ENCODE measurements at regions not wholly inside any gene's neighbourhood (a gene's known extent, or its start where the extent isn't known, plus 50 kb on each side); places are given as distances from the start of the nearest gene placed in this dataset.

DNA sequence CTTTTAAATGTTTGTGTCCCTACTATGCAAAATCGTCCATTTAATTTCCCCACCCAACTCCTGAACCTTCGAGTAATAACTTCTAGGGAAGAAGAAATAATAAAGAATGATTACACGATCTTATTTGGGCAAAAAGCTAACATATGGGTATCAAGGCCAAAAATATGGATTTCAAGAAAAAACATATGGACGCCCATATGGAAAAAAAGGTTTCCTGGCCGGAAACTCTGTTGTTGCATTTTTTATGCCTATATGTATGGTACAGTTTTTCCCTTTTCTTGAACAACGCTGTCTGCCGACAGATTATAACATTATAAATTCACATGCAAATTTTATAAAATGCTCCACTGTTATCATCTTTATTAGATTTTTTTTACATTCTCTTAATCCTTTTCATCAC is 167.6 kb upstream of the ESRRG start:
- H3K27me3 ChIP-seq (ENCODE audit: control insufficient read depth, insufficient read depth, low read length) = no peaks in the 10 kb centered on the region
- no peak for DNase-seq (ENCODE audit: low read depth in 2 of 2)
- H3K79me2 ChIP-seq (ENCODE audit: control insufficient read depth, insufficient read depth, low read length) = no peaks in the 10 kb centered on the region
- no peak overlapping the region for H3K4me2 ChIP-seq (ENCODE audit: extremely low read depth, insufficient read depth, low read length)
- no peaks in the 10 kb centered on the region for H3K4me1 ChIP-seq (ENCODE audit: control insufficient read depth, extremely low read depth, insufficient read depth, low read length)
- H2AFZ ChIP-seq (ENCODE audit: low read length) = no peak overlapping the region
- no peaks in the 10 kb centered on the region for H3K9me3 ChIP-seq (ENCODE audit: control insufficient read depth, insufficient read depth, low read depth, low read length)
- H3K27ac ChIP-seq (ENCODE audit: insufficient read depth, low read length) = no peak overlapping the region
- no peak overlapping the region for H3K9ac ChIP-seq (ENCODE audit: insufficient read depth, low read length)
- no peak for TF ChIP-seq EZH2 (IDR thresholded peaks at IDR 0.05; ENCODE audit: low read length, missing control alignments)
- TF ChIP-seq, protein P1, sequence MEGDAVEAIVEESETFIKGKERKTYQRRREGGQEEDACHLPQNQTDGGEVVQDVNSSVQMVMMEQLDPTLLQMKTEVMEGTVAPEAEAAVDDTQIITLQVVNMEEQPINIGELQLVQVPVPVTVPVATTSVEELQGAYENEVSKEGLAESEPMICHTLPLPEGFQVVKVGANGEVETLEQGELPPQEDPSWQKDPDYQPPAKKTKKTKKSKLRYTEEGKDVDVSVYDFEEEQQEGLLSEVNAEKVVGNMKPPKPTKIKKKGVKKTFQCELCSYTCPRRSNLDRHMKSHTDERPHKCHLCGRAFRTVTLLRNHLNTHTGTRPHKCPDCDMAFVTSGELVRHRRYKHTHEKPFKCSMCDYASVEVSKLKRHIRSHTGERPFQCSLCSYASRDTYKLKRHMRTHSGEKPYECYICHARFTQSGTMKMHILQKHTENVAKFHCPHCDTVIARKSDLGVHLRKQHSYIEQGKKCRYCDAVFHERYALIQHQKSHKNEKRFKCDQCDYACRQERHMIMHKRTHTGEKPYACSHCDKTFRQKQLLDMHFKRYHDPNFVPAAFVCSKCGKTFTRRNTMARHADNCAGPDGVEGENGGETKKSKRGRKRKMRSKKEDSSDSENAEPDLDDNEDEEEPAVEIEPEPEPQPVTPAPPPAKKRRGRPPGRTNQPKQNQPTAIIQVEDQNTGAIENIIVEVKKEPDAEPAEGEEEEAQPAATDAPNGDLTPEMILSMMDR (conservative IDR thresholded peaks at IDR 0.05 in 1 of 2, IDR thresholded peaks at IDR 0.05 in 1 of 2; ENCODE audit: low read depth in 1 of 2, low read length in 2 of 2) = no peak
- no peak overlapping the region for H3K4me3 ChIP-seq (replicated peaks in 1 of 4; ENCODE audit: control extremely low read depth in 1 of 4, insufficient read depth in 1 of 4, low read depth in 3 of 4, low read length in 4 of 4)
- no peaks in the 10 kb centered on the region for H3K36me3 ChIP-seq (ENCODE audit: control insufficient read depth, insufficient read depth, low read length)
- no peaks in the 10 kb centered on the region for H4K20me1 ChIP-seq (ENCODE audit: control insufficient read depth, extremely low read depth, insufficient read depth, low read length)

- Histone ChIP-seq H3K79me2 (ENCODE audit: control insufficient read depth, insufficient read depth, low read length) (no peaks in the 10 kb centered on the region), H3K36me3 (ENCODE audit: control insufficient read depth, insufficient read depth, low read length) (no peaks in the 10 kb centered on the region), H4K20me1 (ENCODE audit: control insufficient read depth, extremely low read depth, insufficient read depth, low read length) (no peaks in the 10 kb centered on the region), H3K27me3 (ENCODE audit: control insufficient read depth, insufficient read depth, low read length) (no peaks in the 10 kb centered on the region), H3K27ac (ENCODE audit: insufficient read depth, low read length) (no peak overlapping the region), H3K4me1 (ENCODE audit: control insufficient read depth, extremely low read depth, insufficient read depth, low read length) (no peaks in the 10 kb centered on the region), H3K9ac (ENCODE audit: insufficient read depth, low read length) (no peak overlapping the region), H3K4me3 (replicated peaks in 1 of 4; ENCODE audit: control extremely low read depth in 1 of 4, insufficient read depth in 1 of 4, low read depth in 3 of 4, low read length in 4 of 4) (no peak overlapping the region), H3K9me3 (ENCODE audit: control insufficient read depth, insufficient read depth, low read depth, low read length) (no peaks in the 10 kb centered on the region), H3K4me2 (ENCODE audit: extremely low read depth, insufficient read depth, low read length) (no peak overlapping the region), H2AFZ (ENCODE audit: low read length) (no peak overlapping the region)
- DNase-seq (ENCODE audit: low read depth in 2 of 2) = no peak
- TF ChIP-seq, protein P1 (conservative IDR thresholded peaks at IDR 0.05 in 1 of 2, IDR thresholded peaks at IDR 0.05 in 1 of 2; ENCODE audit: low read depth in 1 of 2, low read length in 2 of 2) = no peak
- TF ChIP-seq EZH2 (IDR thresholded peaks at IDR 0.05; ENCODE audit: low read length, missing control alignments) = no peak
Observed at GRCh38 chr1:216888731-216889130, 165.5 kb upstream of the ESRRG start.

- H3K27ac ChIP-seq (ENCODE audit: insufficient read depth, low read length) = no peak overlapping the region
Observed at GRCh38 chr1:216887032-216887431, 163.8 kb upstream of the ESRRG start.

More at GRCh38 chr1:216887032-216887431, 163.8 kb upstream of the ESRRG start:
- Histone ChIP-seq H3K36me3 (ENCODE audit: control insufficient read depth, insufficient read depth, low read length) (no peaks in the 10 kb centered on the region), H3K9me3 (ENCODE audit: control insufficient read depth, insufficient read depth, low read depth, low read length) (no peaks in the 10 kb centered on the region), H4K20me1 (ENCODE audit: control insufficient read depth, extremely low read depth, insufficient read depth, low read length) (no peaks in the 10 kb centered on the region), H3K27me3 (ENCODE audit: control insufficient read depth, insufficient read depth, low read length) (no peaks in the 10 kb centered on the region), H3K4me3 (replicated peaks in 1 of 4; ENCODE audit: control extremely low read depth in 1 of 4, insufficient read depth in 1 of 4, low read depth in 3 of 4, low read length in 4 of 4) (no peak overlapping the region), H3K9ac (ENCODE audit: insufficient read depth, low read length) (no peak overlapping the region), H3K79me2 (ENCODE audit: control insufficient read depth, insufficient read depth, low read length) (no peaks in the 10 kb centered on the region), H3K4me2 (ENCODE audit: extremely low read depth, insufficient read depth, low read length) (no peak overlapping the region), H2AFZ (ENCODE audit: low read length) (no peak overlapping the region), H3K4me1 (ENCODE audit: control insufficient read depth, extremely low read depth, insufficient read depth, low read length) (no peaks in the 10 kb centered on the region)
- TF ChIP-seq, protein P1 (conservative IDR thresholded peaks at IDR 0.05 in 1 of 2, IDR thresholded peaks at IDR 0.05 in 1 of 2; ENCODE audit: low read depth in 1 of 2, low read length in 2 of 2) = no peak
- TF ChIP-seq EZH2 (IDR thresholded peaks at IDR 0.05; ENCODE audit: low read length, missing control alignments) = no peak
- peak; percentile 14 to 62 for DNase-seq (ENCODE audit: low read depth in 2 of 2)

All from fibroblast of lung (primary cell).